GM18951 (cell line): ENCODE measurements at regions not wholly inside any gene's neighbourhood (a gene's known extent, or its start where the extent isn't known, plus 50 kb on each side); places are given as distances from the start of the nearest gene placed in this dataset.

Experiments used
- POLR2A ChIP-seq: IDR thresholded peaks from 4 replicates; pipeline ENCODE4 v1.6.1; 2011; ENCODE audit warnings: mild to moderate bottlenecking; ENCODE audit not compliant: insufficient read length, insufficient read depth; ENCODE audit errors: extremely low read depth
- in situ Hi-C: fragments of 300-500 bp; cut with MboI; formaldehyde crosslinking; loops from one replicate; pipeline ENCODE4 v1.12.0; 2022; ENCODE audit warnings: low sequenced_read_pairs, mixed read lengths, inconsistent platforms; ENCODE audit not compliant: unreplicated experiment

- in situ Hi-C loops, result no loop called here
- no peak for TF ChIP-seq POLR2A
These were observed 381.0 kb upstream of the IRX4 start for GRCh38 chr5:2263763-2264162.

DNA sequence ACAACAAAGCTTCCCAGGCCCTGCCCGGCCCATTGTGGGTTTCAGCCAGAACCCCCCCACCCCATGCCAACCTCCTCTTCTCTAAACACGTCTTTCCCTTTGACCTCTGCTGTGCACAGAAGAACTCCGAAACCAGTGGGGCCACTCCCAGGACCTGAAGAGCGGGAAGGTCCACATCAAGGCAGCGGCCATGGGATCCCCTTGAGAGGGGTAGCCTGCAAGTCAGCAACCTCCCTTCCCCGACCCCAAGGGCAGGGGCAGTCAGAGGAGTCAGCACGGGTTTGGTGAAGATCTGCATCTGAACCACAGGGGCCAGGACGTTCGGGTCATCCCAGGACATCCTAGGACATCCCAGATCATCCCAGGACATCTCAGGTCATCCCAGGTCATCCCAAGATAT lies 379.9 kb upstream of the IRX4 start:
- in situ Hi-C loops, result no loop called here
- TF ChIP-seq POLR2A, result no peak

- no peak for TF ChIP-seq POLR2A
- in situ Hi-C loops, result no loop called here
These were observed 378.4 kb upstream of the IRX4 start for GRCh38 chr5:2261004-2261703.

GRCh38 chr5:2260211-2261003 lies 377.7 kb upstream of the IRX4 start:
- TF ChIP-seq POLR2A, result no peak
- in situ Hi-C loops, result no loop called here

DNA sequence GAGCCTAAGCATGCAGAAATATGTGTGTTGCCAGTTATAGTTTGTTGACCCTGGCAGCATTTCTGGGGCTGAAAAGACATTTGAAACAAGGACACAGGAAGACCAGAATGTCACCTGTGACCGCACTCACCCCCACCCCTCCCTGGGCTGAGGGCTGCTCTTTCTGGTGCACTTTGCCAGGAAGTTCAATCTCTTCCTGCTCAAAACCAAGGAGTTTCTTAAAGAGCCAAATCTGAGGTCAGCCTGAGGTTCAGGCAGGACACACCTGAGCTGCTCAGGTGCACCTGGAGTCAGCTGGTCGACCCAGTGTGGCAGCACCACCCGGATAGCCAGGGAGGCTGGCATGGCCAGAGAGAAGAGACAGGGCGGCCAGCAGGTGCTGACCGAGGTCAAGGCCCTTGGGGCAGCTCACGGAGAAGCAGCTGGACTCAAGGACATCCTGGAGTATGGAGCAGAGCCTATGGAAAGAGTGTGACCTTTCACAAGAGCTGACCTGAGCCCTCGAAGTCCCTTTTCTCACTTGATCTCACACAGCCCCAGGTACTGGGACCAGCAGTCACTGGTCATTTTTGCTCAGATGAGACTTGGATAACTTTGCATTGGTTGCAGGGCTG lies 376.9 kb upstream of the IRX4 start:
- in situ Hi-C loops, result no loop called here
- no peak for TF ChIP-seq POLR2A

DNA sequence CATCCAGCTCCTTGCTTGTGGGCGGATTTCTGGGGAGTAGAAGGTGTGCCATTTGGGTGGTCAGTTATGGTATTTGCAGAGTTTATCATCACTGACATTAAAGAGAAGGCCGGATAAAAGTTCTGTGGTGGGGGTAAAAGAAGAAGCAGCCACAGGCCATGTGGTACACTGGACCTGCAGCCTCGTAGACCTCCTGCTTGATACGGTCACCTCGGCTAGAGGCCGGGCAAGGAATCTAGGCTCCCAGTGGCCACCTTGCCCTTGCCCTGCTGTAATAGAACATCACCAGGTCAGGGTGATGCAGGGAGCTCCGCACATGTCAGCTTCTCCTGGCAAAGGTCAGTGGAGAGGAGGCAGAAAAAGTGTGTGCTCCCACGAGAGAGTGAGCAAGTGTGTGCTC lies 376.1 kb upstream of the IRX4 start:
- TF ChIP-seq POLR2A, result no peak
- in situ Hi-C loops, result no loop called here

DNA sequence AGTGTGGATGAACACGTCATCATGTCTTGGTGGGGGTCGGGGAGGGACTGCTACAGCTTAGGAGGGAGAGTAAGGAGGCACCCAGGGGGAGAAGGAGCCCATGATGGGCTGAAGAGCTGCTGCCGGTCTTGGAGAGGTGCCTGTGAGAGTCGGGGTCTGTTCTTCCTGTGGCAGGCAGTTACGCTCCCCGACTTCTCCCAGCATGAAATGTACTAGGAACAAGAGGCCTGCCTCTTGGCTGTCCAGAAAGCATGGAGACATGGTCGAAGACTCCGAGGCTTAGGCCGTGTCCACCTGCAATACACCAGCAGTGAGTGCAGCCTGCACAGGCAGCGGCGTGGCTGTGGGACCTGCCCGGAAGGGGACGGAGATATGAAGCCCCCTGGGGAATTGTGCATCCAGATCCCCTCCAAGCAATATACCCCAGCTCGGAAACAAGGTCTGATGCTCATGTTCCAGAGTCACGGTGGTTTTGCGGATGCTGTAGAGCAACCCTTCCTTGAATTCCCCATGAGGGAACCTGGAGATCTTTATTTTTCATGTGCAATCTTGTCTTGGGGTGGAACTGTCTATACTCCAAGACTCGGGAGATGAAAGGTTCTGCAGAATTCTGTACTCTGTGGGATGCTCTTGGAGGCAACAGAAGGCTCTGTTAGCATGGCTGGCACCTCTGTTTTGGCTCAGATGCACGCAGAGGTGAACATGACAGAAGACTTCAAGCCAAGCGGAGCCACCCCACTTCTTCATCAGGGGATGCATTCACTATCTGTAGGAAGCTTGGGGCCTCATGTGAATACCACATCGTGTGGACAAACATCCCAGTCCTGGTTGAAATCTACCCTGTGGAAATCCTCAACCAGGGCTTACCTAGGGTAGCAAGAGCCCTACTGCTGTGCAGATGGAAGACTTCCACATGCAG lies 374.9 kb upstream of the IRX4 start:
- no peak for TF ChIP-seq POLR2A
- in situ Hi-C loops, result no loop called here

DNA sequence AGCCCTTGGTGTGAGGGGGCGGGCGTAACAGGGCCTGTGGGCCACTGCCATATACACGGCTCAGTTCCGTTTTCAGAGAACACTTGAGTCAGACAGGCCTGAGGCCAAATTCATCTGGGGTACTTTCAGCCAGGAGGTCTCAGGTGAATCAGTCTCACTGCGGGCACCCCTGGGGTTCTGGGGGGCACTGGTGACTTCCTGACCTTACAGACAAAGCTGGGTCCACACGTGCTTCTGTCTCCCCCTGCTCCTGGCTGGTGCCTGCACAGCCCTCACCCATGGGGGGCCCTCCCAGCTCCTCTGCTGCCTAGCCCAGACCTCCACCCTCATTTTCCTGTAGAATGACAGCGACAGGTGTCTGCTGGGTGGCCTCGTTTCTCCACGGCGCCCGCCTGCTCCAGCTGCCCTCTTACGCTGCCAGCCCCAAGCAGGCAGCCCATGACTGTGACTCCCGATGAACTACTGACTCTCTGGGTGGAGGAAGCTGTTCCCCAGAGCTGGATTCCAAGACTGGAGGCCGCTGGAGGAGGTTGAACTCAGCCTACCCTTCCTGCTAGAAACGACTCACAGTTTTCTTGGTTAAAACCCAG lies 374.1 kb upstream of the IRX4 start:
- in situ Hi-C loops, result no loop called here
- no peak for TF ChIP-seq POLR2A

- in situ Hi-C loops, result no loop called here
- TF ChIP-seq POLR2A, result no peak
These were observed 373.4 kb upstream of the IRX4 start for GRCh38 chr5:2255915-2256690.

DNA sequence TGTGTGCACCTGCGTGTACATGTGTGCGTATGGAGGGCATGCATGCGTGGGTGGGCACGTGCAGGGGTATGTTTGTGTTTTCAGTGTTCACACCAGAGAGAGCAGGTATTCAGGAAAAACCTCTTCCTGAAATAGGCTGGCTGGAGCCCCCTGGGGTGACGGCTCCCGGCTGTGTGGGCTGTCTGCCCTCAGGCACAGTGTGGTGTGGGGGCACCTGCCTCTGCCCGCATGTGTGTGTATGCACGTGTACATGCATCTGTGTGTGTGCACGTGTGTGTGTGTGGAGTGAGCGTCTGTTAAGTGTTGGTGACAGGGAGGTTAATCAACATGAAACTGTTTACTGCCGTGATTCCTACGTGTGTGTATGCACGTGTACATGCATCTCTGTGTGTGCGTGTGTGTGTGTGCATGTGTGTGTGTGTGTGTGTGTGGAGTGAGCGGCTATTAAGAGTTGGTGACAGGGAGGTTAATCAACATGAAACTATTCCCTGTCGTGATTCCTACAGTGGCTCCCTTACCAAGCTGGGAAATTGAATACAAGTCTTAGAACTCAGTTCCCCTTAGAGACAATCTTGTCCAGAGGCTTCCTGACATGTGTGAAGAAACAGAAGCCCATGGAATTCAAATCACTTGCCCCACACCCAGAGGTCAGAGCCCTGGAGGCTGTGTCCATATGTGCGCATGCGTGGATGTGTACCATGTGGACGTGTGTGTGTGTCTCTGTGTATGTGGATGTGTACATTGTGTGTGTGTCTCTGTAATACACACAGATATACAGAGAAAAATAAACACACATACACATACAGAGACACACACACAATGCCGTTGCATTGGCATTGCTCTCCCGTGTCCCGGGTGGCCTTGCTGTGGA lies 372.4 kb upstream of the IRX4 start:
- no peak for TF ChIP-seq POLR2A
- in situ Hi-C loops, result no loop called here

GRCh38 chr5:2254406-2254805 lies 371.7 kb upstream of the IRX4 start:
- in situ Hi-C loops, result no loop called here
- no peak for TF ChIP-seq POLR2A
